K562 (cell line): ENCODE measurements at regions not wholly inside any gene's neighbourhood (a gene's known extent, or its start where the extent isn't known, plus 50 kb on each side); places are given as distances from the start of the nearest gene placed in this dataset.

ENCODE experiments used
- ATAC-seq: fragments of 200-7000 bp; cut with Tn5 transposase; 3 replicates; pipeline ENCODE4 v1.9.1; 2020; ENCODE audit warnings: moderate library complexity
- BruUV-seq: library from RNA; stranded (reverse); fragments of 400-500 nt; replicated peaks from 2 replicates; lab custom pipeline; 2021; lab: Mats Ljungman, UMichigan
- CTCF ChIA-PET: fragments of 300-600 bp; formaldehyde crosslinking; extraction: SDS; loops from one replicate; lab custom pipeline; 2021; ENCODE audit warnings: low intra/inter-chr PET ratio; lab: Yijun Ruan, JAX
- POLR2A ChIA-PET: fragments of 300-600, 350-650 bp; sonication (Branson Sonifier 250); formaldehyde crosslinking; extraction: SDS; loops from one replicate; lab custom pipeline; 2021; ENCODE audit warnings: antibody characterized with exemption, inconsistent platforms; lab: Yijun Ruan, JAX
- DNase-seq, 4 experiments: peaks; one replicate each; pipeline versions ENCODE4 v3.0.0 to v3.0.0-alpha.2; 2011 to 2018; ENCODE audit warnings: low spot score in 3 of 4, mixed read lengths in 3 of 4; ENCODE audit errors: extremely low read depth in 1 of 4
- FAIRE-seq: peaks from 2 replicates; lab custom pipeline; 2011; peaks lifted over from hg19 to GRCh38; lab: Jason Lieb, UNC
- H2AFZ ChIP-seq: 2 replicates; pipeline ENCODE4 v1.6.0; 2011; ENCODE audit warnings: low read depth, low read length, control low read depth, inconsistent platforms
- H3K27ac ChIP-seq: fragments of 200-600 bp; 3 replicates; pipeline ENCODE4 v1.8.0; 2011; ENCODE audit warnings: low read depth, mild to moderate bottlenecking, control low read depth, inconsistent platforms, low read length, moderate library complexity, mixed read lengths; ENCODE audit errors: extremely low read depth
- H3K27me3 ChIP-seq, 2 experiments: fragments of 300-600 bp in 1 of 2; 2 replicates in 1 of 2; 3 replicates in 1 of 2; pipeline versions ENCODE4 v1.6.0 to v1.8.0; 2011; ENCODE audit warnings: inconsistent platforms in 2 of 2, low read length in 2 of 2, mild to moderate bottlenecking in 1 of 2, mixed read lengths in 1 of 2, moderate library complexity in 1 of 2; ENCODE audit not compliant: control insufficient read depth in 2 of 2, insufficient read depth in 2 of 2
- H3K36me3 ChIP-seq: fragments of 300-600 bp; 3 replicates; pipeline ENCODE4 v1.8.0; 2011; ENCODE audit warnings: mild to moderate bottlenecking, low read length, inconsistent platforms; ENCODE audit not compliant: control insufficient read depth, insufficient read depth
- H3K4me1 ChIP-seq, 2 experiments: fragments of 200-600 bp in 1 of 2; replicated peaks in 1 of 2; 2 replicates in 1 of 2; 3 replicates in 1 of 2; pipeline versions ENCODE4 v1.5.1 to v1.8.0; 2011; ENCODE audit warnings: inconsistent platforms in 2 of 2, low read length in 2 of 2, mild to moderate bottlenecking in 1 of 2, mixed read lengths in 1 of 2, moderate library complexity in 1 of 2; ENCODE audit not compliant: control insufficient read depth in 2 of 2, insufficient read depth in 2 of 2
- H3K4me2 ChIP-seq: 2 replicates; pipeline ENCODE4 v1.6.1; 2011; ENCODE audit warnings: low read length, control low read depth, inconsistent platforms, mixed read lengths; ENCODE audit not compliant: insufficient read depth
- H3K4me3 ChIP-seq: fragments of 200-600 bp; sonication (generic), shearing (Covaris generic); 2 replicates; pipeline ENCODE4 v1.5.1; 2016; ENCODE audit warnings: control low read depth, inconsistent platforms
- H3K79me2 ChIP-seq: fragments of 200-600 bp; 3 replicates; pipeline ENCODE4 v1.8.0; 2011; ENCODE audit warnings: low read length, inconsistent platforms; ENCODE audit not compliant: control insufficient read depth, insufficient read depth
- H3K9ac ChIP-seq, 2 experiments: 2 replicates each; pipeline versions ENCODE4 v1.6.0 to v1.6.1; 2011; ENCODE audit warnings: low read depth in 2 of 2, low read length in 2 of 2, control low read depth in 1 of 2, inconsistent platforms in 1 of 2, mild to moderate bottlenecking in 1 of 2, mixed read lengths in 1 of 2; ENCODE audit not compliant: insufficient read depth in 1 of 2
- H3K9me1 ChIP-seq: one replicate; pipeline ENCODE4 v1.6.0; 2011; ENCODE audit warnings: inconsistent platforms, mild to moderate bottlenecking, low read length, moderate library complexity; ENCODE audit not compliant: control insufficient read depth, insufficient read depth
- H3K9me3 ChIP-seq: replicated peaks from 2 replicates; pipeline ENCODE4 v1.5.1; 2011; ENCODE audit warnings: low read depth, low read length, inconsistent platforms; ENCODE audit not compliant: control insufficient read depth, insufficient read depth
- H4K20me1 ChIP-seq: replicated peaks from 2 replicates; pipeline ENCODE4 v1.6.1; 2011; ENCODE audit warnings: low read length, inconsistent platforms, mixed read lengths; ENCODE audit not compliant: control insufficient read depth, insufficient read depth
- ZNF449 ChIP-seq: fragments of 250-450 bp; sonication (Bioruptor Pico); IDR thresholded peaks from 2 replicates; pipeline ENCODE4 v1.8.0; 2022; ENCODE audit warnings: moderate library complexity, mild to moderate bottlenecking, inconsistent platforms
- WGBS: fragments of 100-300 bp; shearing (Covaris generic); methylation state at CpG from one replicate; pipeline ENCODE4 v1.1.6; 2016; ENCODE audit warnings: low coverage, mixed read lengths; ENCODE audit not compliant: insufficient coverage; ENCODE audit errors: missing lambda C conversion rate; 5-methylcytosine and 5-hydroxymethylcytosine counted together
- in situ Hi-C: fragments of 300-500 bp; cut with MboI; formaldehyde crosslinking; loops from 4 replicates; pipeline ENCODE4 v1.15.0; 2018; ENCODE audit warnings: inconsistent platforms, mixed read lengths
- intact Hi-C: fragments of 100-400 bp; cut with micrococcal nuclease; formaldehyde crosslinking; loops from 2 replicates; pipeline ENCODE4 v1.14.2; 2022
- TF ChIP-seq, protein P1 (sequence below): sonication (generic); formaldehyde crosslinking; IDR thresholded peaks from 2 replicates; pipeline ENCODE4 v1.4.0; 2020; ENCODE audit warnings: mild to moderate bottlenecking, missing genetic modification reagents
- TF ChIP-seq, protein P2 (sequence below), 2 experiments: fragments of 450-650 bp in 1 of 2; sonication (generic) in 1 of 2; formaldehyde crosslinking in 1 of 2; IDR thresholded peaks; 2 replicates each; pipeline versions ENCODE4 v1.7.1 to v1.9.0; 2016 to 2022; ENCODE audit warnings: inconsistent platforms in 1 of 2, mild to moderate bottlenecking in 1 of 2, missing genetic modification reagents in 1 of 2

DNA sequence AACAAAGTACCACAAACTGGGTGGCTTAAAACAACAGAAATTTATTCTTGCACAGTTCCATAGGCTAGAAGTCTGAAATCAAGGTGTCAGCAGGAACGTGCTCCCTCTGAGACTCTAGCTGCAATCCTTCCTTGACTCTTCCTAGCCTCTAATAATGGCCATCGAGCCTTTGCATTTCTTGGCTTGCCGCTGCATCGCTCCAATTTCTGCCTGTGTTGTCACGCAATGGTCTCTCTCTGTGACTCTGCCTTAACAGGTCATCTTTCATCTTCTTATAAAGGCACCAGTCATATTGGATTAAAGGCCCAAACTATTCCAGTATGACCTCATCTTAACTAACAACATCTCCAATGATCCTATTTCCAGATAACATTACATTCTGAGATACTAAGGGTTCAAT, 61.0 kb upstream of the FNDC3B start:
- FAIRE-seq (no peak), ATAC-seq (no peak), DNase-seq (no peak)
- 87% methylated on average over 5 of the region's 5 CpGs for WGBS
- no peak for TF ChIP-seq ZNF449 (CRISPR knock-in tag)
- TF ChIP-seq, protein P1, sequence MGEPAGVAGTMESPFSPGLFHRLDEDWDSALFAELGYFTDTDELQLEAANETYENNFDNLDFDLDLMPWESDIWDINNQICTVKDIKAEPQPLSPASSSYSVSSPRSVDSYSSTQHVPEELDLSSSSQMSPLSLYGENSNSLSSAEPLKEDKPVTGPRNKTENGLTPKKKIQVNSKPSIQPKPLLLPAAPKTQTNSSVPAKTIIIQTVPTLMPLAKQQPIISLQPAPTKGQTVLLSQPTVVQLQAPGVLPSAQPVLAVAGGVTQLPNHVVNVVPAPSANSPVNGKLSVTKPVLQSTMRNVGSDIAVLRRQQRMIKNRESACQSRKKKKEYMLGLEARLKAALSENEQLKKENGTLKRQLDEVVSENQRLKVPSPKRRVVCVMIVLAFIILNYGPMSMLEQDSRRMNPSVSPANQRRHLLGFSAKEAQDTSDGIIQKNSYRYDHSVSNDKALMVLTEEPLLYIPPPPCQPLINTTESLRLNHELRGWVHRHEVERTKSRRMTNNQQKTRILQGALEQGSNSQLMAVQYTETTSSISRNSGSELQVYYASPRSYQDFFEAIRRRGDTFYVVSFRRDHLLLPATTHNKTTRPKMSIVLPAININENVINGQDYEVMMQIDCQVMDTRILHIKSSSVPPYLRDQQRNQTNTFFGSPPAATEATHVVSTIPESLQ, result 0 out of 2 replicates have a peak, but pooled peaks have one; percentile 10
- TF ChIP-seq, protein P2, sequence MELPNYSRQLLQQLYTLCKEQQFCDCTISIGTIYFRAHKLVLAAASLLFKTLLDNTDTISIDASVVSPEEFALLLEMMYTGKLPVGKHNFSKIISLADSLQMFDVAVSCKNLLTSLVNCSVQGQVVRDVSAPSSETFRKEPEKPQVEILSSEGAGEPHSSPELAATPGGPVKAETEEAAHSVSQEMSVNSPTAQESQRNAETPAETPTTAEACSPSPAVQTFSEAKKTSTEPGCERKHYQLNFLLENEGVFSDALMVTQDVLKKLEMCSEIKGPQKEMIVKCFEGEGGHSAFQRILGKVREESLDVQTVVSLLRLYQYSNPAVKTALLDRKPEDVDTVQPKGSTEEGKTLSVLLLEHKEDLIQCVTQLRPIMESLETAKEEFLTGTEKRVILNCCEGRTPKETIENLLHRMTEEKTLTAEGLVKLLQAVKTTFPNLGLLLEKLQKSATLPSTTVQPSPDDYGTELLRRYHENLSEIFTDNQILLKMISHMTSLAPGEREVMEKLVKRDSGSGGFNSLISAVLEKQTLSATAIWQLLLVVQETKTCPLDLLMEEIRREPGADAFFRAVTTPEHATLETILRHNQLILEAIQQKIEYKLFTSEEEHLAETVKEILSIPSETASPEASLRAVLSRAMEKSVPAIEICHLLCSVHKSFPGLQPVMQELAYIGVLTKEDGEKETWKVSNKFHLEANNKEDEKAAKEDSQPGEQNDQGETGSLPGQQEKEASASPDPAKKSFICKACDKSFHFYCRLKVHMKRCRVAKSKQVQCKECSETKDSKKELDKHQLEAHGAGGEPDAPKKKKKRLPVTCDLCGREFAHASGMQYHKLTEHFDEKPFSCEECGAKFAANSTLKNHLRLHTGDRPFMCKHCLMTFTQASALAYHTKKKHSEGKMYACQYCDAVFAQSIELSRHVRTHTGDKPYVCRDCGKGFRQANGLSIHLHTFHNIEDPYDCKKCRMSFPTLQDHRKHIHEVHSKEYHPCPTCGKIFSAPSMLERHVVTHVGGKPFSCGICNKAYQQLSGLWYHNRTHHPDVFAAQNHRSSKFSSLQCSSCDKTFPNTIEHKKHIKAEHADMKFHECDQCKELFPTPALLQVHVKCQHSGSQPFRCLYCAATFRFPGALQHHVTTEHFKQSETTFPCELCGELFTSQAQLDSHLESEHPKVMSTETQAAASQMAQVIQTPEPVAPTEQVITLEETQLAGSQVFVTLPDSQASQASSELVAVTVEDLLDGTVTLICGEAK (IDR thresholded peaks at IDR 0.05), result no peak
- TF ChIP-seq, protein P2 (CRISPR knock-in tag; IDR thresholded peaks at IDR 0.05), result 0 out of 2 replicates have a peak, but pooled peaks have one; percentile 19
- Histone ChIP-seq H3K9me3 (no peaks in the 10 kb centered on the region), H3K27me3 (no peaks in the 10 kb centered on the region), H3K36me3 (no peaks in the 10 kb centered on the region), H3K9me1 (no peaks in the 10 kb centered on the region), H4K20me1 (no peaks in the 10 kb centered on the region), H3K9ac (no peak overlapping the region), H3K27ac (no peak overlapping the region; the same call in 2 of the 3 replicates), H3K4me1 (peaks cover 0 to 58% of the 10 kb centered on the region in 2 experiments; a peak in 3 of 5 replicates), H3K4me2 (no peak overlapping the region), H3K4me3 (no peak overlapping the region), H2AFZ (no peak overlapping the region), H3K79me2 (no peaks in the 10 kb centered on the region)
- POLR2A ChIA-PET, result interaction anchor here (0.6 to 1.4 kb wide), 3 partner anchors 11 to 113 kb away, joined by 3 read pairs; no protein-coding TSS in a partner anchor
- in situ Hi-C loops, result loop anchor here (5.0 kb wide), 1 partner anchor 49 kb away; no protein-coding TSS in a partner anchor
- intact Hi-C loops, result no loop called here
- no TSS peak for BruUV-seq
- CTCF ChIA-PET, result no interaction called here
